HepG2 (cell line): ENCODE measurements at regions not wholly inside any gene's neighbourhood (a gene's known extent, or its start where the extent isn't known, plus 50 kb on each side); places are given as distances from the start of the nearest gene placed in this dataset.

Source experiments
- FOXC1 ChIP-seq: sonication (generic); formaldehyde crosslinking; IDR thresholded peaks from 2 replicates; pipeline ENCODE4 v1.8.0; 2022; ENCODE audit warnings: mild to moderate bottlenecking, missing genetic modification reagents, borderline replicate concordance
- IKZF1 ChIP-seq: fragments of 450-650 bp; IDR thresholded peaks from 2 replicates; pipeline ENCODE4 v1.7.1; 2016
- MBNL3 ChIP-seq: fragments of 250-450 bp; sonication (Bioruptor Pico); conservative IDR thresholded peaks from 2 replicates; pipeline ENCODE4 v1.8.0; 2022; ENCODE audit warnings: mild to moderate bottlenecking, inconsistent platforms
- ZBTB34 ChIP-seq: sonication (generic); formaldehyde crosslinking; IDR thresholded peaks from 2 replicates; pipeline ENCODE4 v1.8.0; 2022; ENCODE audit warnings: mild to moderate bottlenecking, missing genetic modification reagents
- ZBTB40 ChIP-seq, 2 experiments: fragments of 450-650 bp in 1 of 2; sonication (generic) in 1 of 2; formaldehyde crosslinking in 1 of 2; IDR thresholded peaks; 2 replicates each; pipeline versions ENCODE4 v1.6.1 to v1.8.0; 2016 to 2022; ENCODE audit warnings: antibody characterized with exemption in 1 of 2, mild to moderate bottlenecking in 1 of 2, missing genetic modification reagents in 1 of 2
- ZC3H13 ChIP-seq: sonication (generic); formaldehyde crosslinking; IDR thresholded peaks from 2 replicates; pipeline ENCODE4 v1.8.1; 2023; ENCODE audit warnings: mild to moderate bottlenecking, missing genetic modification reagents, moderate library complexity
- ZNF572 ChIP-seq: sonication (generic); formaldehyde crosslinking; IDR thresholded peaks from 2 replicates; pipeline ENCODE4 v1.5.1; 2020; ENCODE audit warnings: mild to moderate bottlenecking, missing genetic modification reagents
- TF ChIP-seq, protein P1 (sequence below): sonication (generic); formaldehyde crosslinking; IDR thresholded peaks from 2 replicates; pipeline ENCODE4 v1.4.0; 2020; ENCODE audit warnings: missing genetic modification reagents
- TF ChIP-seq, protein P2 (sequence below): sonication (generic); formaldehyde crosslinking; conservative IDR thresholded peaks from 2 replicates; pipeline ENCODE4 v1.4.0; 2020; ENCODE audit warnings: mild to moderate bottlenecking, missing genetic modification reagents, moderate library complexity

- TF ChIP-seq ZBTB40 (IDR thresholded peaks at IDR 0.05), result no peak
- TF ChIP-seq ZBTB40 (CRISPR knock-in tag; IDR thresholded peaks at IDR 0.05), result no peak
- no peak for TF ChIP-seq ZBTB34 (CRISPR knock-in tag)
- TF ChIP-seq, protein P1, sequence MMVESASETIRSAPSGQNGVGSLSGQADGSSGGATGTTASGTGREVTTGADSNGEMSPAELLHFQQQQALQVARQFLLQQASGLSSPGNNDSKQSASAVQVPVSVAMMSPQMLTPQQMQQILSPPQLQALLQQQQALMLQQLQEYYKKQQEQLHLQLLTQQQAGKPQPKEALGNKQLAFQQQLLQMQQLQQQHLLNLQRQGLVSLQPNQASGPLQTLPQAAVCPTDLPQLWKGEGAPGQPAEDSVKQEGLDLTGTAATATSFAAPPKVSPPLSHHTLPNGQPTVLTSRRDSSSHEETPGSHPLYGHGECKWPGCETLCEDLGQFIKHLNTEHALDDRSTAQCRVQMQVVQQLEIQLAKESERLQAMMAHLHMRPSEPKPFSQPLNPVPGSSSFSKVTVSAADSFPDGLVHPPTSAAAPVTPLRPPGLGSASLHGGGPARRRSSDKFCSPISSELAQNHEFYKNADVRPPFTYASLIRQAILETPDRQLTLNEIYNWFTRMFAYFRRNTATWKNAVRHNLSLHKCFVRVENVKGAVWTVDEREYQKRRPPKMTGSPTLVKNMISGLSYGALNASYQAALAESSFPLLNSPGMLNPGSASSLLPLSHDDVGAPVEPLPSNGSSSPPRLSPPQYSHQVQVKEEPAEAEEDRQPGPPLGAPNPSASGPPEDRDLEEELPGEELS (CRISPR knock-in tag), result no peak
- no peak for TF ChIP-seq ZC3H13
- TF ChIP-seq MBNL3 (CRISPR knock-in tag), result no peak
- no peak for TF ChIP-seq ZNF572
- TF ChIP-seq IKZF1, result no peak
- TF ChIP-seq, protein P2, sequence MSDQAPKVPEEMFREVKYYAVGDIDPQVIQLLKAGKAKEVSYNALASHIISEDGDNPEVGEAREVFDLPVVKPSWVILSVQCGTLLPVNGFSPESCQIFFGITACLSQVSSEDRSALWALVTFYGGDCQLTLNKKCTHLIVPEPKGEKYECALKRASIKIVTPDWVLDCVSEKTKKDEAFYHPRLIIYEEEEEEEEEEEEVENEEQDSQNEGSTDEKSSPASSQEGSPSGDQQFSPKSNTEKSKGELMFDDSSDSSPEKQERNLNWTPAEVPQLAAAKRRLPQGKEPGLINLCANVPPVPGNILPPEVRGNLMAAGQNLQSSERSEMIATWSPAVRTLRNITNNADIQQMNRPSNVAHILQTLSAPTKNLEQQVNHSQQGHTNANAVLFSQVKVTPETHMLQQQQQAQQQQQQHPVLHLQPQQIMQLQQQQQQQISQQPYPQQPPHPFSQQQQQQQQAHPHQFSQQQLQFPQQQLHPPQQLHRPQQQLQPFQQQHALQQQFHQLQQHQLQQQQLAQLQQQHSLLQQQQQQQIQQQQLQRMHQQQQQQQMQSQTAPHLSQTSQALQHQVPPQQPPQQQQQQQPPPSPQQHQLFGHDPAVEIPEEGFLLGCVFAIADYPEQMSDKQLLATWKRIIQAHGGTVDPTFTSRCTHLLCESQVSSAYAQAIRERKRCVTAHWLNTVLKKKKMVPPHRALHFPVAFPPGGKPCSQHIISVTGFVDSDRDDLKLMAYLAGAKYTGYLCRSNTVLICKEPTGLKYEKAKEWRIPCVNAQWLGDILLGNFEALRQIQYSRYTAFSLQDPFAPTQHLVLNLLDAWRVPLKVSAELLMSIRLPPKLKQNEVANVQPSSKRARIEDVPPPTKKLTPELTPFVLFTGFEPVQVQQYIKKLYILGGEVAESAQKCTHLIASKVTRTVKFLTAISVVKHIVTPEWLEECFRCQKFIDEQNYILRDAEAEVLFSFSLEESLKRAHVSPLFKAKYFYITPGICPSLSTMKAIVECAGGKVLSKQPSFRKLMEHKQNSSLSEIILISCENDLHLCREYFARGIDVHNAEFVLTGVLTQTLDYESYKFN (CRISPR knock-in tag), result peak; percentile 70
- TF ChIP-seq FOXC1 (CRISPR knock-in tag), result no peak
These were observed 370.7 kb upstream of the C1orf174 start (continued) for GRCh38 chr1:4270651-4271337.
